ENCODE measurements at regions not wholly inside any gene's neighbourhood (a gene's known extent, or its start where the extent isn't known, plus 50 kb on each side); places are given as distances from the start of the nearest gene placed in this dataset.

- ChIA-PET CTCF (no interaction called here), POLR2A (no interaction called here)
- no peak overlapping the region for H3K4me3 ChIP-seq (ENCODE audit: low read depth, low read length)
- H3K4me1 ChIP-seq (ENCODE audit: control insufficient read depth, insufficient read depth, low read length), result no peaks in the 10 kb centered on the region
- no peak overlapping the region for H3K27ac ChIP-seq (ENCODE audit: extremely low read depth, low read depth, low read length)
- TF ChIP-seq ZNF501 (tag by site-specific recombination; IDR thresholded peaks at IDR 0.05) (no peak), ZBTB10 (tag by site-specific recombination; IDR thresholded peaks at IDR 0.05) (no peak), YY2 (tag by site-specific recombination; IDR thresholded peaks at IDR 0.05) (no peak)
- H3K36me3 ChIP-seq (ENCODE audit: control insufficient read depth in 2 of 2, insufficient read depth in 1 of 2, low read length in 2 of 2), result no peaks in the 10 kb centered on the region
- H3K9me3 ChIP-seq (ENCODE audit: control insufficient read depth, insufficient read depth, low read depth, low read length), result no peaks in the 10 kb centered on the region
These were observed 200.5 kb upstream of the HDAC4 start for GRCh38 chr2:239601201-239601851.

- POLR2A ChIA-PET, result no interaction called here
- CTCF ChIA-PET, result no interaction called here
These were observed 199.8 kb upstream of the HDAC4 start for GRCh38 chr2:239600650-239601049.

More at GRCh38 chr2:239600650-239601049, 199.8 kb upstream of the HDAC4 start:
- TF ChIP-seq ZNF658 (tag by site-specific recombination; IDR thresholded peaks at IDR 0.05) (no peak), ZNF513 (tag by site-specific recombination; IDR thresholded peaks at IDR 0.05) (no peak), ZNF654 (tag by site-specific recombination; IDR thresholded peaks at IDR 0.05; ENCODE audit: low read depth) (no peak), ZBTB48 (tag by site-specific recombination; IDR thresholded peaks at IDR 0.05) (no peak), ZBTB44 (tag by site-specific recombination; IDR thresholded peaks at IDR 0.05) (no peak), WT1 (tag by site-specific recombination; IDR thresholded peaks at IDR 0.05) (no peak), ZNF37A (tag by site-specific recombination; IDR thresholded peaks at IDR 0.05) (no peak), ZNF221 (tag by site-specific recombination; IDR thresholded peaks at IDR 0.05; ENCODE audit: borderline replicate concordance) (no peak), PBX3 (CRISPR knock-in tag; IDR thresholded peaks at IDR 0.05) (no peak), ZNF664 (tag by site-specific recombination; IDR thresholded peaks at IDR 0.05) (no peak), SETDB1 (IDR thresholded peaks at IDR 0.05; ENCODE audit: insufficient read length, low read length) (no peak), ZNF26 (tag by site-specific recombination; IDR thresholded peaks at IDR 0.05) (no peak), ZNF274 (IDR thresholded peaks at IDR 0.05; ENCODE audit: low read length) (no peak), ZNF274 (tag by site-specific recombination; IDR thresholded peaks at IDR 0.05; ENCODE audit: borderline replicate concordance) (no peak)
- Histone ChIP-seq H3K4me1 (ENCODE audit: control insufficient read depth, insufficient read depth, low read length) (no peaks in the 10 kb centered on the region), H3K27ac (ENCODE audit: extremely low read depth, low read depth, low read length) (no peak overlapping the region), H3K36me3 (ENCODE audit: control insufficient read depth in 2 of 2, insufficient read depth in 1 of 2, low read length in 2 of 2) (no peaks in the 10 kb centered on the region), H3K4me3 (ENCODE audit: low read depth, low read length) (no peak overlapping the region), H3K9me3 (ENCODE audit: control insufficient read depth, insufficient read depth, low read depth, low read length) (no peaks in the 10 kb centered on the region)

All from HEK293 (cell line).